DMS 273 (cell line): ENCODE measurements at regions not wholly inside any gene's neighbourhood (a gene's known extent, or its start where the extent isn't known, plus 50 kb on each side); places are given as distances from the start of the nearest gene placed in this dataset.

Experiments used
- DNase-seq: peaks from one replicate; lab custom pipeline; 2025; ENCODE audit not compliant: unreplicated experiment; lab: John Stamatoyannopoulos, UW

- no peak for DNase-seq
Measured at GRCh38 chr10:78901694-78902093, 167.1 kb upstream of the ZMIZ1 start.

- no peak for DNase-seq
Measured at GRCh38 chr10:78902815-78903214, 166.0 kb upstream of the ZMIZ1 start.

- no peak for DNase-seq
Measured at GRCh38 chr10:78903341-78903940, 165.3 kb upstream of the ZMIZ1 start.

- DNase-seq, result no peak
Measured at GRCh38 chr10:78904196-78904595, 164.6 kb upstream of the ZMIZ1 start.

- DNase-seq, result no peak
Measured at GRCh38 chr10:78905015-78905956, 163.5 kb upstream of the ZMIZ1 start.

GRCh38 chr10:78905957-78906308 lies 162.8 kb upstream of the ZMIZ1 start:
- DNase-seq, result peak; percentile 9

- no peak for DNase-seq
Measured at GRCh38 chr10:78906734-78907390, 161.9 kb upstream of the ZMIZ1 start.

- no peak for DNase-seq
Measured at GRCh38 chr10:78907551-78908211, 161.1 kb upstream of the ZMIZ1 start.

GRCh38 chr10:78909221-78909620 lies 159.5 kb upstream of the ZMIZ1 start:
- DNase-seq, result no peak

- no peak for DNase-seq
Measured at GRCh38 chr10:78910021-78910420, 158.7 kb upstream of the ZMIZ1 start.

- no peak for DNase-seq
Measured at GRCh38 chr10:78910476-78910875, 158.3 kb upstream of the ZMIZ1 start.

- no peak for DNase-seq
Measured at GRCh38 chr10:78910886-78911285, 157.9 kb upstream of the ZMIZ1 start.

- no peak for DNase-seq
Measured at GRCh38 chr10:78911533-78912340, 157.0 kb upstream of the ZMIZ1 start.

GRCh38 chr10:78912361-78913218 lies 156.2 kb upstream of the ZMIZ1 start:
- no peak for DNase-seq

GRCh38 chr10:78913219-78914059 lies 155.3 kb upstream of the ZMIZ1 start:
- no peak for DNase-seq

- no peak for DNase-seq
Measured at GRCh38 chr10:78914060-78914378, 154.7 kb upstream of the ZMIZ1 start.

- DNase-seq, result no peak
Measured at GRCh38 chr10:78914502-78915189, 154.1 kb upstream of the ZMIZ1 start.

GRCh38 chr10:78915190-78915518 lies 153.6 kb upstream of the ZMIZ1 start:
- DNase-seq, result no peak

GRCh38 chr10:78916227-78916626 lies 152.5 kb upstream of the ZMIZ1 start:
- DNase-seq, result no peak
